C1 segment of cervical spinal cord (tissue), 14 donors: ENCODE measurements at regions not wholly inside any gene's neighbourhood (a gene's known extent, or its start where the extent isn't known, plus 50 kb on each side); places are given as distances from the start of the nearest gene placed in this dataset.

ENCODE experiments used
- DNase-seq, 14 donors: peaks; one replicate each; lab custom pipeline; 2025; lab: John Stamatoyannopoulos, UW

DNA sequence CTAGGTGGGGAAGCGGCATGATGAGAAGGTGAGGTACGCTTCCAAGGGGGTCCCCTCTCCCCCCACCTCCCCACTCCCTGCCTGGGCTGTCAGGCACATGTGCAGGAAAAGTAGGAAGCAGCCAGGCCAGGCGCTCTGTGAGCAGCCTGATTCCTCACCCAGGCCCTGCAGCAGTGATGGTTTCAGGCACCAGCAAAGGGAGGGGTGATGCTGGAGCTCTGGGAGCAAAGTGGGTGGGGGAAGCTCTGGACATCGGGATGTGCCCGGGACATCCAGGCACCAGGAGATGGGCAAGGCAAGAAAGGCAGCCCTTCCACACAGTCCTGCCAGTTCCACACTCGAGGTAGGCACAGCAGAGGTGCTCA, 106.1 kb downstream of the CRYAA start:
- no peak for DNase-seq

DNA sequence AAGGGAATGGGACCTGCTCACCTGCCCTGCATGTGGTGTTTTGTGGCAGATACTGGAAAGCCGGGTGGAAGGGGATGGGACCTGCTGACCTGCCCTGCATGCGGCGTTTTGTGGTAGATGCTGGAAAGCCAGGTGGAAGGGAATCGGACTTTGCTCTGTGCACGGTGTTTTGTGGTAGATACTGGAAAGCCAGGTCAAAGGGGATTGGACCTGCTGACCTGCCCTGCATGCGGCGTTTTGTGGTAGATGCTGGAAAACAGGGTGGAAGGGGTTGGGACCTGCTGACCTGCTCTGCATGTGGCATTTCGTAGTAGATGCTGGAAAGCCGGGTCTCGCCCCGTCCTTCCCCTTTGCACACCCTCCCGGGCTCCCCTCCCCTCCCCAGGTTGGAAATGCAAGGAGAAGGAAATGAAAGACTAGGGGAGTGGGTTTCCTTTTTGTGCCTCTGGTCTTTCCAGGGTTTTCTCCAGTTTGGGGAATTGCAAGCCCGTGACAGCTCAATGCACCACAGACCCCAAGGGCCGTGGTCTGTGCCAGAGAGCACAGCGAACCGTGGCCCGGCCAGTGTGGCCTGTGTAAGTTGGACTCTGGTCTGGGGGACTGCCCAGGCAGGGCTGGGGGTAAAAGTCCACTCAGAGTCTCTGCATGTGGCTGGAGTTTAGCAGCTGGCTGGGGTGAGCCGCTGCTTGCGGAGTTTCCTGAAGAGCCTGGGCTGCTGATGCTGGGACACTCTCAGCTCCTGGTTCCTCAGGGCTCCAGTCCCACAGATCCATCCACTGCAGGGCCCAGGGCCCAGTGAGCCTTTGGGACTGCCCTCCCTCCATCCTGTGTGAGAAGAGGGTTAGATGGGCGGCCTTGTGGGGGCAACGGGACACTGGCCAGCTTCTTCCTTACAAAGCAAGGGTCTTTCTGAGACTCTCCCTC, 105.5 kb downstream of the CRYAA start:
- DNase-seq: no peak

DNA sequence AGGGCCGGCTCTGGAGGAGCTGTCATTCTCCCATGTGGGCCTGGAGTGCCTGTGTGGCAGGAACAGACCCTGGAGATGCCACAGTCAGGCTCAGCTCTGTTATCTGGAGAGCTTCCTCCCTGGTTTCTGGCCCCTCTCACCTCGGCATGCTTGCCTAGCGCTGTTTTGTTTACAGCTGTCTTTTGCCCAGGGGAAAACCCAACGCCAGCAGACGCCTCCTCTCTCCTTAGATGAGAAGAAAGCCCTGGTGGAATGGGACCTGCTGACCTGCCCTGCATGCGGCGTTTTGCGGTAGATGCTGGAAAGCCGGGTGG, 104.9 kb downstream of the CRYAA start:
- no peak for DNase-seq

- no peak for DNase-seq
Observed at GRCh38 chr21:43273016-43273707, 104.4 kb downstream of the CRYAA start.

GRCh38 chr21:43272591-43272990, 103.8 kb downstream of the CRYAA start:
- DNase-seq: no peak

DNA sequence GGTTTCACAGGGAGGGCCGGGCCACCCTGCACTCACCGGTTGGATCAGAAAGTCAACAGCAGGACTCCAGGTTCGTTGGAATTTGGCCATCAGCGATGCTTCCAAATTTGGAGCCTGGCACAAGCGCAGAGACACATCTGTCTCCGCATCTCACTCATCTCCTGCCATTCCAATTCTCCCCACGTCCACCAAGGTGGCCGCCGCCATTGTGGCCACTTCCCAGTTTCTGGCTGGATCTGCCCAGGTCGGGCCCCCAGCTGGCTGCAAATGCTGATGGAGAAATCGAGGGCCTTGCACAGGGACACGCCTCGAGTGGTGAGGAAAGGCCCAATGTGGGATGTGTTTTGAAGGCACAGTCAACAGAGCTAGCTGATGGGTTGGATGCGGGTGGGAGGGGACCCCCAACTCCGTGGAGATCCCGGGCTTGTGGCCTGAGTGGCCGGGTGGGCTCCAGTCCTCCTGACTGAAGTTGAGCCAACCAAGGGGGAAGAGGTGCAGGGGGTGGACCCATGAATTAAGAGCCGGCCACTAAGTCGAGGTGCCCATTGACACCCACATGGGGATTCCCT, 102.7 kb downstream of the CRYAA start:
- no peak for DNase-seq

GRCh38 chr21:43270800-43271301, 102.0 kb downstream of the CRYAA start:
- no peak for DNase-seq

DNA sequence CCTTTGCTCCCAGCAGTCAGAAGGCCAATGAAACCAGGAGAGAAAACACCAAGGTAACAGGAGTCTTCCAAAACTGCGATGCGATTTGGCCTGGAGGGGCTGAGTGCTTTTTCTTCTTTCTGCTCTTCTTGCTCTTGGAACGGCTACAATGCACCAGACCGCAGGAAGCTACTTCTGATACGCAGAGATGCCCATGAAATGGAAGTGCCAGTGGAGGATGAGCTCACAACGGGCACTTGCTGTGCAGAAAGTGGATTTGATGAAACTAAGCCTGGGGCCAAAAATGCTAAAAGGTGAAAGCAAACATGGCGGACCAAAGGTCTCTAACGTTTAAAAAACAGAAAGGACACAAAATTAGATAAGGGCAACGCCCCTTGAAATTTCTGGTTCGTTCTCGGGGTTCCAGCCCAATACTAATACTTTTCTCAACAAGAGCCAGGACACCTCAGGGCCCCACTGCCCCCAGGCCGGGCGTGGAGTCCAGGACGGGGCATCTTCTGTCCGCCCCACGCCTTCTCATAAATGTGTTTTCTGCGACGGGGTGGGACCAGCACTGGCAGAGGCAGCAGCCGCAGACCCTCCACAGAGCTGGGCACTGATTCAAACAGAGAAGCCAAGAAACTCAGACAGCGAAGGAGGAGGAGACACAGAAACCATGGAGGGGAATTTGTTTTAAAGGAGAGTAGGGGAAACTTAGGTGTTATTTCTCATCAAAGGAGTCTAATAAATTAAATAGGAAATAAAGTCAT, 101.3 kb downstream of the CRYAA start:
- DNase-seq: no peak

DNA sequence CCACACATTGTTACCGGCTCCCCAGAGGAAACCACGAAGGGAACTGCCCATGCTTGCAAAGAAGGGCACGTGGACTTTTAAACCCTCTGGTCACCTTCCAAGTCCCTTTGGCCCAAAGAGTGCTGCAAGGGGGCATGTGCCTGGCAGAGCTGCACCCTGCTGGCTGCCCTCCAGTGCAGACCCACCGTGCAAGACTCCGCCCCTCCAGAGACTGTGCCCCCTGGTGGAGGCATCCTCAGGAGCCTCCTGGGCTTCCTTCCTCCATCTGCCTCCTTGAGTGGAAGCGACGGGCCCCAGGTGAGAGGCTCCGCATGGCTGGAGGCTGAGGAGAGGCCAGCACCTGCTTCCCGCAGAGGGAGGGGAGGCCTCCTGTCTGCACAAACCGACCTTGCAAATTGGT, 100.6 kb downstream of the CRYAA start:
- no peak for DNase-seq

DNA sequence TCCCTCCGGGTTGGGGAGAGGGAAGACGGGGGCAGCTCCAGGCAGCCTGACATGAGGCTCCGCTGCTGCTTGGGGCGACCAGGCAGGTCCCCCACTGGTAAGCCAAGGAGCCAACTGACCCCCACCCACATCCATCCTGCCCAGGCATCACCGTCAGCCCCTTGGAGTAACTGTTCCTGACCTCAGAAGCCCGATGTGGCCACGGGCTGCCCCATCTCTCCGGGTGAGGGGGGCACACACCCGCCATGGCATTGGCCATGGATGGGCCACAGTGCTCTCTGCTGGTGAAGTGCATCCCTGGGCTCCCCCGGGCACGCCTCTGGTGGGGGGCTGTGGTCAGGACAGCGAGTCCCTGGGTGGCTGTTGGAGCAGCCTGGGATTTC, 100.0 kb downstream of the CRYAA start:
- DNase-seq: no peak

GRCh38 chr21:43268086-43268803, 99.4 kb downstream of the CRYAA start:
- no peak for DNase-seq

- no peak for DNase-seq
Observed at GRCh38 chr21:43267391-43268085, 98.7 kb downstream of the CRYAA start.

GRCh38 chr21:43266534-43266933, 97.7 kb downstream of the CRYAA start:
- no peak for DNase-seq

GRCh38 chr21:43262427-43262826, 93.6 kb downstream of the CRYAA start:
- DNase-seq: no peak
